Effector CD8-positive, alpha-beta T cell (primary cell): ENCODE measurements at regions not wholly inside any gene's neighbourhood (a gene's known extent, or its start where the extent isn't known, plus 50 kb on each side); places are given as distances from the start of the nearest gene placed in this dataset.

ENCODE experiments used
- DNase-seq: peaks from one replicate; lab custom pipeline; 2025; lab: John Stamatoyannopoulos, UW

DNA sequence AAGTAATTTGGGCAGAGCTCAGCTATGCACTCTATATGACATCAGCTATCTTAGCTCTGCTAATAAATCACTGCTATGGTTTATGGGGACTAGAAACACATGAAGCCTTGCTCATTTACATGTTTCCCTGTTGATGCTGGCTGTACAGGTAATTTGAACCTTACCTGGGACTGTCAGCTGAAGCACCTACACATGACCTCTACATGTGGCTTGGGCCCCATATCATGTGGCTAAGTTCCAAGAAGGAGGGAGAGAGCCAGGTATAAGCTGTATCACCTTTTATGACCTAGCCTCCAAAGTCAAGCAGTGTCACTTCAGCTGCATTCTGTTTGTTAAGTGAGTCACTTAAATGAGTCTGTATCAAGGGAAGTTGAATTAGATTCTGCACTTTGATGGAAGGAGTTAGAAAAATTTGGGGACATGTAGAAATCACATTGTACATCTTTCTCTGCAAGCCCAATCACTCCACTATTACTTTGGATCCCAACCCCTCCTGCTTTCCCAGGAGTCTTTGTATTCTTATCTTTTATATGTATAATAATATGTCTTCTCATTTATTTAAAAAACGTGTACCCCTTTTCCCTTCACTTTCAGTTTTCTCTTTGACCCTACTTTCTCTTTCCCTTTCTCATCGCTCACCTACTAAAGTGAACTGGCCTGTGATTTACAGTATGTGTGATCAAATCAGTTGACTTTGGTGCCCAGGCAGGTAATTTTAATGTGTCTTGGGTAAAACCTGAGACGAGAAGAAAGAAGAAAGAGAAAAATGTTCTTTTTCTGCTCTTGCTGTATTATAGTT lies 53.4 kb upstream of the PRKACB start:
- DNase-seq, result no peak

DNA sequence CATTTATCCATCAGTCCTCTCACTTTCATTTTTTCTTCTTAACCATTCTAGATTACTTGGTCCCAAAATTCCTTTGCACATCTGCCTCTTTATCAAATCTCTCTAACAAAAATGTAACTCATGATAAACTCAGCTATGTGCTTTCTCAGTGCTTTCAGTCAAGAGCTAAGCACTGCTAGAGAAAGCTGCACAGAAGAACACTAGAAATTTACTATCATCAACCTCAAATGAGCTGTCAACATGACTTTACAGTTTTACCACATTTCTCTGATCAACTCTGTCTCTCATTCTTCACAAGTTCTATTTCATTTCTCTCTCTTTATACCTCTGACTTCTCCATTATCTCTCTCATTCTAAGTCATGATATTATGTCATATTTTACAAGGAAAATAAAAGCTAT lies 54.2 kb upstream of the PRKACB start:
- DNase-seq, result no peak

DNA sequence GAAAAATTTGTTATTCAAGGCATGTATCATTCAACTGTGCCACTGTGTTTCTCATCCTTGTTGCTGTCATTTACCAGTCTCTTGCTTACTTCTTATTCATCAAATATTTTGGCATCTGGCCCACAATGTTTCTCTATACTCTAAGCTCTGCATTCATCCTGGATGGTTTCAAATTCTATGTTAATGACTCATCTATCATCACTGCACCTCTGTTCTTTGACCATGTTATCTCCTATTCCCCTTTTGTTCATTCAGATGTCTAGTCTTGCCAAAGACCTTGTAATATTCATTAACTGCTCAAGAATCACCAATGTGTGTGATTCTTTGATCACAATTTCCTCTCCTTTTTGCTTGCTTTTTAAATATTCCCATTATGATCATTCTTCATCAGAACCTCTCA lies 54.6 kb upstream of the PRKACB start:
- DNase-seq, result no peak

DNA sequence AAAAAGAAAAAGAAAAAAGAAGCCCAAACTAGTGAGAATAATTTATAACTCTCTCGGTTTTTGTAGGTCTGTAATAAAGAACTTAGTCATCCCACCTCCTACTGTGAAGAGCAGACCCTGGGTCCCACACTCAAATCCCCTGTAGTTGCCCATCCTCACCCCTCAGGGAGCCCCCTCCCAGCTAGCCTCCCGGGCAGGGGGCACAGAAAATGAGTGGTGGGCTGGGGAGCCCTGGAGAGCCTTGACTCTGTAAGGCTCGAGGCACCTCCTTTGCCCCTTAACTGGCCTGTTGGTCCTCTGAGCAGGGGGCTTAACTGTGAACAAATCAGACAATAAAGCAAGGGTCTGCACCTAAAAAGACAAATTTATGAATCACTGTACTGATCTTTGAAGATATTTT lies 57.5 kb upstream of the PRKACB start:
- no peak for DNase-seq

DNA sequence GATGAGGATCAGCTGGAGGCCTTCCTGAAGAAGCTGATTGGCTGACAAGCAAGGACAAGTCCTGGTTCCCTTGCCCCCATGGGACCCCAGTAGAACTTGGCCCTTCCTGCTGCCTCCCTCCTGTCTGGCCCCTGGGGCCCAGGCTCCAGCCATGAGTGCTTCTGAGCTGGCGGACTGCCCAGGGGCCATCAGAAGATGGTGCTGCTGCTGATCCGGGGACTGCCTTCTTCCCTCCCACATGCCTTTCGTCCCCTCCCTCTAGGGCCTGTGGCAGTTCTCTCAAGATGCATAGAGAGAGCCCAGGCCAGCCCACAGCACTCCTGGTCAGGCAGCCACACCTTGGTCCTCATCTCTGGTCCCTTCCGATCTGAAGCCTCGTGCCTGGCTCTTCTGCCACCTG lies 57.9 kb upstream of the PRKACB start:
- no peak for DNase-seq

DNA sequence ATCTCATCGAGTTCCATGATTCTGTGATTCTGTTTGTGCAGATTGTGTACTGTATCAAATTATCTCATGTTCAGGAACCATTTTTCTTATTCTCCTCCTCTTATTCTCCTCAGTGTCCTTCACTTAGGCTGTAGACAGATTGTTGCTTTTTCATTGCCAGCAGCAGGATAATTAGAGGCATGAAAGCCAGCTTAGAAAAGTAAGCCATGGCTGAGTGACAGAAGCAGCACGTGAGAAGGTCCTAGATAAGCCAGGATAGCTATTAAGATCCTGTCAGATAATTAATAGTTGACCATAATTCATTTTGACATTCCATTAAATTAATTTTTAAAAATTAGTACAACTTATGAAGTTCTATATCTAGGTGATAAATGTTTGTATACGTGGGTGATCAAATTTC lies 60.8 kb upstream of the PRKACB start:
- no peak for DNase-seq

DNA sequence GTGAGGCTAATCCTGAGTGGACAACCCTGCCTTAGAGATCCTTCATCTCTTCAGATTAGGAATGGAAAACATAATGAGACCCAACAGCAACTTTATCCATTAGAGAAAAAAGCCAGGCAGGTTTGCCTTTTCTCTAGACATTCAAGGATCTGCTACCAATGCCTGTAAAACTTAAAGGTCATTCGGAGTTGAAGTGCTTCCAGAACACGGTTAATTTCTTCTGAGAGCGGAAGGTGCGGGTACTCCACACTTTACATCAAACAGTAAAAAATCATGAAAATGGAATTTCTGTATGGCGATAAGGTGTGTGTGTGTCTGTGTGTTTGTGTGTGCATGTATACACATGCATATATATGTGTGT lies 65.2 kb upstream of the PRKACB start:
- DNase-seq, result no peak

DNA sequence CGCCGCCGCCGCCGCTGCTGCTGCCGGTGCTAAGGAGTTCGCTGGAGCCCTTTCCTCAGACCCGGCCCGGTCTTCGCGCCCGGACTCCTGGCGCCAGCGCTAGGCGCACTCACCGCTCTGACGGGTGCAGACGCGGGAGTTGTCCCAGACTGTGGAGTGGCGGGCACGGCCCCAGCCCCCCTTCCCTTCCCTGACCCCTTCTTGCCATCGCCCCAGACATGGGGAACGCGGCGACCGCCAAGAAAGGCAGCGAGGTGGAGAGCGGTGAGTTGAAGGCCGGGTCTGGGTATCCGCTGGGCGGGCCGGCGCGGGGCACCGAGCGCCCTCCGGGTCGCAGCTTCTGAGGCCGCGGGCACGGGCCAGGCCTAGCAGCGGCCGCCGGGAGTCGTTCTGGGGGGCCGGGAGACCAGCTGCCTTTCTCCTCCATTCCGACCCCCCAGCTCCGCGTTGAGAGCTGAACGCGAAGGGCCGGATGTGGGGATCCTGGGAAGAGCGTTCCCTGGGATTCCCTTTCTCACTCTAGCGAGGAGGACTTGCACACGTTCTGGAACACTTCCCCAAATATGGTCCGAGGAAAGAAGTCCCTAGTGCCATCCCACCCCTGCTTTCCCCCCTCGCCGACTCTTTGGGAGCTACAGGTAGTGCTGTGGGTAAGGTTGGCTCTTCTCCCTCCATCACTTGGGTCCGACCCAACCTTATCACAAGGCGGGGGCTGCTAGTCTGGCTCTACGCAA lies 65.8 kb upstream of the PRKACB start:
- DNase-seq, result no peak

DNA sequence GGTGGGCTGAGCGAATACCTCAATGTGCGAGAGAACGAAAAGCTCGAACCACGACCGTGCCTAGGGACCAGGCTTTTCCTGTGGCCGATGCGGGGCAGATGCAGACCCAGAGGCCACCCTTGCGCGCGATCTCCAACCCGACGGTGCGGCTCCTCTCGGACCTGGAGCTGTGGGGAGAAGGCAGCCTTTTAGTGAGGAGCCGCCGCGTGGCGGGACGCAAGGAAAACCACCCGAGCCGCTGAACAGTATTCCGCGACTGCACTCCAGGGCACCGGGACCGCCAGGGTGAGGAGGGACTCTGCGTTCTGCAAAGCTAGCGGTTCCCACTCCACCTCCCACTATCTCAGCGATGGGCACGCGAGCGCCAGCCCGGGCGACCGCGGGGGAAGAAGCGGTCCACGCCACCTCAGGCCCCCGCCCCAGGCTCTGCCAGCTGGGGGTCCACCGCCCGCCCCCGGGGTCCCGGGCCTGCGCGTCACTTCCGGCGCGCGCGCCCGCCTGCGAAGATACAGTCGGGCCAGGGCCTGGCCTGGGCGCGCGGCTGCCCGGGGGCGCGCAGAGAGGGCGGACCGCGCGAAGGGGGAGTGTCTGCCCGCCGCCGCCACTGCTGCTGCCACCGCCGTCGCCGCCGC lies 66.5 kb upstream of the PRKACB start:
- DNase-seq, result peak; percentile 64

DNA sequence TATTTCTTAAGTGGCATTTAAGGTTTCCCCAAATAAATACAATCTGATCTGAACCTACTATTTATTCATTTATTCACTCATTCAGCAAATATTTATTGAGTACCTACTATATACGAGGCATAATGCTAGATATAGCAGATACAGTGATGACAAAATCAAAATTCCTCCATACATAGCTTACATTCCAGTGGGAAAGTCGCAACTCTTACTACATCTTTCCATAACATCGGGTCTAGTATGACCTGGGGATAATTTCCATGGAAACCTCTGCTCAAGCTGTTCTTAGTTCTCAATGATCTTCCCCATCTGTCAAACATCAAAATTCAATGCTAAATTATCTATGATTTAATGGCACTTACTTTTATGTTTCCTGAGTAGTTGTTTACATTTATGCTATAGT lies 70.8 kb upstream of the PRKACB start:
- no peak for DNase-seq

DNA sequence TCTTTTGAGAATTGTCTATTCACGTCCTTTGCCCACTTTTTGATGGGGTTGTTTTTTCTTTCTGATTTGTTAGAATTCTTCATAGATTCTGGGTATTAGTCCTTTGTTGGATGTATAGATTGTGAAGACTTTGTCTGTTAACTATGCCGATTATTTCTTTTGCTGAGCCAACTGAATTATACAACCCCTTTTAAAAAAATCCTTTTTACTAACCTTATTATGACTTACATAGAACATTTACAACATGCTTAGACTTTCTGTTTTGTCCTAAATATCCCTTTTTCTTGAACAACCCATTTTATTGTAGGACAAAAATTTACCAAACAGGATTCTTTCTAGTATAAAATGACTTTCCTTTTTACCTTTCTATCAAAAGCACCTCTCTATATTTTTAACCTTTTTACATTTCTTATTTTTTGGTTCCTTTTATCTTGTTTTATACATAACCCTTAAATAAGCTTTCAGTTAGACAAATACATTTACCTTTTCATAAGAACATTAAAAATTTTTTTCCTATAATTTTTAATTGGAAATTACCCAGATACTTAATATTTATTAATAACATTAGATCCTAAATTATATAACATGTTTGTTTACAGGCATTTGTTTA lies 70.4 kb upstream of the TTLL7 start:
- DNase-seq, result no peak

DNA sequence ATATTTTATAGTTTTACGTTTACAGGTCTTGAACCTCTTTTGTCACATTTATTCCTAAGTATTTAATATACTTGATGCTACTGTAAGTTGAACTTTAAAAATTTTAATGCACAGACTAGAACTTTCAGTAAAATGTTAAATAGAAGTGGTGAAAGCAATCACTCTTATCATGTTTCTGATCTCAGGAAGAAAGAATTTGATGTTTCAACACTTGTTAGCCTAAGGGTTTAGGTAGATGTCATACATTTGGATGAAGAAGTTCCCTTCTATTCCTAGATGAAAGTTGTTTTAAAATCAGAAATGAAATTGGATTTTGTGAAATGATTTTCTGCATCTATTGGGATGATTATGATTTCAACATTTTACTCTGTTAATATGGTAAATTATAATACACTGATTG lies 63.6 kb upstream of the TTLL7 start:
- no peak for DNase-seq

DNA sequence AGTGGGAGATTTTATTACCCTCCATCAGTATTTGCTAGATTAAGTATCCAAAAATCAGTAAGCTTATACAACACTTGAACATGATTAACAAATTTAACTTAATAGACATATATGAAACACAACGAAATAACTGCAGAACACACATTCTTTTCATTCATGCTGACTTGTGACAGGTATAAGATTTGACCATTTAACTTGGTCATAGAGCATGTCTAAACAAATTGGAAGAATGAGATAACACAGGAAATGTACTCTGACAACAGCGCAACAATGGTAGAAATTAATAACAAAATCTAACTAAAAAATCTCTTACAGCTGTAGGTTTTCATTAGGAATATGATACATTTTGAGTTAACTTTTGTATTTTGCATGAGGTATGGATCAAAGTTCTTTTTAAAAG lies 62.4 kb upstream of the TTLL7 start:
- no peak for DNase-seq

DNA sequence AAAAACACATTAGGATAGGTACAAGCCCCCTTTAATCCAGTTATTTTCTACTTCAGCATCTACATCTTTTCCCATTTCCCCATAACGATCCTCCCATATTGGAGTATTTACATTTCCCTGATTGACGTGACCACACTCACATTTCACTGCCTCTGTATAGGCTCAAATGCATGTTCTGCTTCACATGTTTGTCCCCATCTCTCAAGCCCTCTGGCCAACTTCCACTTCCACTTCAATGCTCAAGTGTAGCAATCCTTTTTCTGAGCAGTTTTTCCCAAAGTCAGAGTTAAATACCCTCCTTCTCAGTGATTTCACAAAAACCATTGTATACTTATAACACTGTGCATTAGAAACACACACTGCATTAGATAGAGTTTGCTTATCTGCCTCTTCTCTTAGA lies 61.8 kb upstream of the TTLL7 start:
- DNase-seq, result no peak

DNA sequence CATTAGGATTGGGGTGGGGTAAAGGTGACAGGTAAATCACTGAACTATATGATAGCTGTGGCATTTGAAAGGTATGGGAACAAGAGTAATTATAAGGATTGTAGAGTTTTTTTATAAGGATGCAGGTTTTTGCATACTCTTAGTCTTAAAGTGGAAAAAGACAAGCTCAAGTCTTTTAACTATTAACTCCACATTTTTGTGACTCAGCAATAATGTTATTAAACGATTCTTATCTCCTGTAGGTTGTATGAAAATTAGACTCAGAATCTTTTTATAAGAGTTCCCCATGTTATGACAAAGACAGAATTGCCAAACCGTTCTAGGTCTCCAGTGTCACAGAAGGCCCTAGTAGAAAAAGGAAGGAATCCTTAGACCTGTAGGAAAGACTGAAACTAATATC lies 49.9 kb upstream of the TTLL7 start:
- DNase-seq, result no peak
